Sigmoid colon (tissue), 6 donors: ENCODE measurements at regions not wholly inside any gene's neighbourhood (a gene's known extent, or its start where the extent isn't known, plus 50 kb on each side); places are given as distances from the start of the nearest gene placed in this dataset.

ENCODE experiments used
- DNase-seq: peaks from one replicate; pipeline ENCODE4 v3.0.0-alpha.2; 2019
- H3K27ac ChIP-seq, 4 donors: fragments of 200-600 bp; sonication (generic); one replicate each; pipeline ENCODE4 v1.5.1; 2016 to 2019; ENCODE audit warnings: mild to moderate bottlenecking in 1 of 4
- H3K27me3 ChIP-seq, 3 donors: fragments of 200-600 bp; sonication (generic); one replicate each; pipeline ENCODE4 v1.5.1; 2019; ENCODE audit warnings: mild to moderate bottlenecking in 1 of 3
- H3K36me3 ChIP-seq, 4 donors: fragments of 200-600 bp; sonication (generic); one replicate each; pipeline ENCODE4 v1.5.1; 2016 to 2019
- H3K4me1 ChIP-seq, 4 donors: fragments of 200-600 bp; sonication (generic); one replicate each; pipeline ENCODE4 v1.5.1; 2017 to 2019
- H3K4me3 ChIP-seq, 4 donors: fragments of 200-600 bp; sonication (generic); one replicate each; pipeline ENCODE4 v1.5.1; 2017 to 2019; ENCODE audit warnings: mild to moderate bottlenecking in 2 of 4, moderate library complexity in 1 of 4
- H3K9me3 ChIP-seq, 4 donors: fragments of 200-600 bp in 3 of 4; sonication (generic) in 3 of 4; one replicate each; pipeline versions ENCODE4 v1.5.1 to v1.6.1; 2013 to 2019
- CTCF ChIP-seq, 4 experiments: fragments of 450-650 bp in 3 of 4; fragments of 200-600 bp in 1 of 4; IDR thresholded peaks; one replicate each; pipeline ENCODE4 v1.5.1; 2016 to 2019; ENCODE audit warnings: antibody characterized with exemption in 4 of 4, mild to moderate bottlenecking in 3 of 4, moderate library complexity in 2 of 4
- EP300 ChIP-seq, 4 donors: sonication (generic); formaldehyde crosslinking; IDR thresholded peaks; one replicate each; pipeline ENCODE4 v1.6.1; 2017; ENCODE audit warnings: antibody characterized with exemption in 4 of 4
- POLR2A ChIP-seq, 2 donors: fragments of 450-650 bp; IDR thresholded peaks; one replicate each; pipeline ENCODE4 v1.6.1; 2016; ENCODE audit warnings: antibody characterized with exemption in 2 of 2, mild to moderate bottlenecking in 2 of 2, moderate library complexity in 2 of 2
- POLR2AphosphoS5 ChIP-seq, 4 donors: sonication (generic); formaldehyde crosslinking; IDR thresholded peaks; one replicate each; pipeline ENCODE4 v1.6.1; 2017; ENCODE audit warnings: antibody characterized with exemption in 4 of 4
- WGBS, 2 donors: extraction: QIAGEN DNeasy Blood & Tissue Kit; methylation state at CpG; one replicate each; pipeline ENCODE4 v1.1.7; 2013; 5-methylcytosine and 5-hydroxymethylcytosine counted together
- intact Hi-C: fragments of 100-400 bp; cut with DNase I; formaldehyde crosslinking; loops from one replicate; pipeline ENCODE4 v1.15.1; 2023
- donor health status: healthy with polysubstance abuse.
- donor health status: healthy.

- no peak for DNase-seq
- intact Hi-C loops, result no loop called here
- no peaks in the 10 kb centered on the region for H3K27me3 ChIP-seq
- 22 to 72% methylated on average over 13 of the region's 13 CpGs for WGBS, 2 donors
- no peak overlapping the region for H3K4me3 ChIP-seq
- TF ChIP-seq POLR2AphosphoS5 (IDR thresholded peaks at IDR 0.05), result no peak
- no peak for TF ChIP-seq POLR2A (IDR thresholded peaks at IDR 0.05)
- TF ChIP-seq EP300 (IDR thresholded peaks at IDR 0.05), result no peak
- TF ChIP-seq CTCF (IDR thresholded peaks at IDR 0.05), result no peak
- no peaks in the 10 kb centered on the region for H3K36me3 ChIP-seq
- H3K4me1 ChIP-seq, result peaks cover 0 to 12% (median 10%) of the 10 kb centered on the region in 4 donors
- H3K9me3 ChIP-seq, result no peaks in the 10 kb centered on the region
- no peak overlapping the region for H3K27ac ChIP-seq
Measured at GRCh38 chr10:78528749-78529204, 495.1 kb downstream of the RPS24 start.

GRCh38 chr10:78529262-78529661, 495.6 kb downstream of the RPS24 start:
- H3K27ac ChIP-seq, result no peak overlapping the region
- H3K36me3 ChIP-seq, result no peaks in the 10 kb centered on the region
- no peaks in the 10 kb centered on the region for H3K27me3 ChIP-seq
- no peaks in the 10 kb centered on the region for H3K9me3 ChIP-seq
- no peak for DNase-seq
- no peak overlapping the region for H3K4me3 ChIP-seq
- WGBS, 2 donors, result 41 to 76% methylated on average over 2 of the region's 2 CpGs
- TF ChIP-seq POLR2A (IDR thresholded peaks at IDR 0.05), result no peak
- TF ChIP-seq POLR2AphosphoS5 (IDR thresholded peaks at IDR 0.05), result no peak
- no peak for TF ChIP-seq CTCF (IDR thresholded peaks at IDR 0.05)
- no peak for TF ChIP-seq EP300 (IDR thresholded peaks at IDR 0.05)
- intact Hi-C loops, result no loop called here
- peaks cover 0 to 14% (median 12%) of the 10 kb centered on the region in 4 donors for H3K4me1 ChIP-seq

GRCh38 chr10:78531088-78531487, 497.4 kb downstream of the RPS24 start:
- intact Hi-C loops, result no loop called here
- WGBS, 2 donors, result 49 to 62% methylated on average over 3 of the region's 3 CpGs
- no peak for TF ChIP-seq EP300 (IDR thresholded peaks at IDR 0.05)
- no peak for TF ChIP-seq CTCF (IDR thresholded peaks at IDR 0.05)
- TF ChIP-seq POLR2AphosphoS5 (IDR thresholded peaks at IDR 0.05), result no peak
- no peak for TF ChIP-seq POLR2A (IDR thresholded peaks at IDR 0.05)
- Histone ChIP-seq H3K27ac (no peak overlapping the region), H3K4me3 (no peak overlapping the region), H3K36me3 (no peaks in the 10 kb centered on the region), H3K4me1 (peaks cover 0 to 15% (median 13%) of the 10 kb centered on the region in 4 donors), H3K27me3 (no peaks in the 10 kb centered on the region), H3K9me3 (no peaks in the 10 kb centered on the region)
- no peak for DNase-seq

DNA sequence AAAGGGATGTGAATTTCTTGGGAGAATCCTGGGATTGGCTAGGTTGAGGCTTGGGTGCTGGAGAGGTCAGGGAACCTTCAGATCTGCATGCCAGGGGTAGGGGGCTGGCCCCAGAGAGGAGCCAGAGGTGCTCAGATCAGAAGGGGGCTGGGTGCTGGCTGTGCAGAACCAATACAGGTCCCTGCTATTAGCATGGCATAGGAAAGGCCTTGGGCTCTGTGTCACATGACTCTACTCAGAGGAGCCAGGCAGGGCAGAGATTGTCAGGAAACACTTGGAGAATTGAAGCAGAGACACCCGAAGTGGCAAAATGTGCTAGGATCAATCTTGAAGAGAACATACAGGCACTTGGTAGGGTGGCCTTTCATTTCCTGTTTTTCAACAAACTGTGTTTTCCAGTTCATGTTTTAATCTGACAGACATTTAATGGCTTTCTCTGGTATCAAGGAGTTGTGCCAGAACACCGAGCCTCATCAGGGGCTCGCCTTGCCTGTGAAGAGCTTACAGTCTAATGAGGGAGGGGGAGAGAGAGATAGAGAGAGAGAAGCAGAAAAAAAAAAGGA, 498.9 kb downstream of the RPS24 start:
- H3K27me3 ChIP-seq, result no peaks in the 10 kb centered on the region
- TF ChIP-seq EP300 (IDR thresholded peaks at IDR 0.05) (no peak), POLR2AphosphoS5 (IDR thresholded peaks at IDR 0.05) (no peak), POLR2A (IDR thresholded peaks at IDR 0.05) (no peak), CTCF (IDR thresholded peaks at IDR 0.05) (no peak)
- intact Hi-C loops, result no loop called here
- peaks cover 0 to 15% (median 13%) of the 10 kb centered on the region in 4 donors for H3K4me1 ChIP-seq
- H3K27ac ChIP-seq, result no peak overlapping the region
- WGBS, 2 donors, result 64 to 68% methylated on average over 3 of the region's 3 CpGs
- no peak overlapping the region for H3K4me3 ChIP-seq
- no peaks in the 10 kb centered on the region for H3K9me3 ChIP-seq
- no peak for DNase-seq
- no peaks in the 10 kb centered on the region for H3K36me3 ChIP-seq

GRCh38 chr10:78533098-78533497, 499.4 kb downstream of the RPS24 start:
- TF ChIP-seq CTCF (IDR thresholded peaks at IDR 0.05) (no peak), POLR2AphosphoS5 (IDR thresholded peaks at IDR 0.05) (no peak), EP300 (IDR thresholded peaks at IDR 0.05) (no peak), POLR2A (IDR thresholded peaks at IDR 0.05) (no peak)
- 75 to 79% methylated on average over 5 of the region's 5 CpGs for WGBS, 2 donors
- H3K4me3 ChIP-seq, result no peak overlapping the region
- H3K9me3 ChIP-seq, result no peaks in the 10 kb centered on the region
- no peaks in the 10 kb centered on the region for H3K36me3 ChIP-seq
- intact Hi-C loops, result no loop called here
- no peaks in the 10 kb centered on the region for H3K27me3 ChIP-seq
- peaks cover 0 to 15% (median 13%) of the 10 kb centered on the region in 4 donors for H3K4me1 ChIP-seq
- no peak for DNase-seq
- H3K27ac ChIP-seq, result no peak overlapping the region
